ENCODE measurements at regions not wholly inside any gene's neighbourhood (a gene's known extent, or its start where the extent isn't known, plus 50 kb on each side); places are given as distances from the start of the nearest gene placed in this dataset.

GRCh38 chr1:178037510-178038253, 56.2 kb upstream of the RASAL2 start (continued):
- TF ChIP-seq, protein P1, sequence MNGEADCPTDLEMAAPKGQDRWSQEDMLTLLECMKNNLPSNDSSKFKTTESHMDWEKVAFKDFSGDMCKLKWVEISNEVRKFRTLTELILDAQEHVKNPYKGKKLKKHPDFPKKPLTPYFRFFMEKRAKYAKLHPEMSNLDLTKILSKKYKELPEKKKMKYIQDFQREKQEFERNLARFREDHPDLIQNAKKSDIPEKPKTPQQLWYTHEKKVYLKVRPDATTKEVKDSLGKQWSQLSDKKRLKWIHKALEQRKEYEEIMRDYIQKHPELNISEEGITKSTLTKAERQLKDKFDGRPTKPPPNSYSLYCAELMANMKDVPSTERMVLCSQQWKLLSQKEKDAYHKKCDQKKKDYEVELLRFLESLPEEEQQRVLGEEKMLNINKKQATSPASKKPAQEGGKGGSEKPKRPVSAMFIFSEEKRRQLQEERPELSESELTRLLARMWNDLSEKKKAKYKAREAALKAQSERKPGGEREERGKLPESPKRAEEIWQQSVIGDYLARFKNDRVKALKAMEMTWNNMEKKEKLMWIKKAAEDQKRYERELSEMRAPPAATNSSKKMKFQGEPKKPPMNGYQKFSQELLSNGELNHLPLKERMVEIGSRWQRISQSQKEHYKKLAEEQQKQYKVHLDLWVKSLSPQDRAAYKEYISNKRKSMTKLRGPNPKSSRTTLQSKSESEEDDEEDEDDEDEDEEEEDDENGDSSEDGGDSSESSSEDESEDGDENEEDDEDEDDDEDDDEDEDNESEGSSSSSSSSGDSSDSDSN (IDR thresholded peaks at IDR 0.05; ENCODE audit: borderline replicate concordance in 1 of 2, low read depth in 2 of 2, low read length in 2 of 2), result peak; percentile 39 to 90; a peak in 2 of 4 replicates
- TF ChIP-seq POLR2AphosphoS5 (IDR thresholded peaks at IDR 0.05; ENCODE audit: control insufficient read depth, insufficient read depth, low read depth, low read length), result no peak
- TF ChIP-seq, protein P2, sequence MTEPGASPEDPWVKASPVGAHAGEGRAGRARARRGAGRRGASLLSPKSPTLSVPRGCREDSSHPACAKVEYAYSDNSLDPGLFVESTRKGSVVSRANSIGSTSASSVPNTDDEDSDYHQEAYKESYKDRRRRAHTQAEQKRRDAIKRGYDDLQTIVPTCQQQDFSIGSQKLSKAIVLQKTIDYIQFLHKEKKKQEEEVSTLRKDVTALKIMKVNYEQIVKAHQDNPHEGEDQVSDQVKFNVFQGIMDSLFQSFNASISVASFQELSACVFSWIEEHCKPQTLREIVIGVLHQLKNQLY (CRISPR knock-in tag; conservative IDR thresholded peaks at IDR 0.05), result no peak
- TF ChIP-seq CTCF (IDR thresholded peaks at IDR 0.05 in 2 of 3, conservative IDR thresholded peaks at IDR 0.05 in 1 of 3; ENCODE audit: insufficient read depth in 2 of 3, low read depth in 1 of 3, low read length in 3 of 3), result peak; percentile 54 to 81 (median 55); a peak in 5 of 6 replicates
